ENCODE measurements at regions not wholly inside any gene's neighbourhood (a gene's known extent, or its start where the extent isn't known, plus 50 kb on each side); places are given as distances from the start of the nearest gene placed in this dataset.
"Not testable (repeated sequence)": the region's sequence is repeated elsewhere in the genome, so short reads cannot be mapped to it uniquely, and the experiment has no call there.

GRCh38 chr3:115204475-115204874 is 57.4 kb upstream of the ZBTB20 start:
- DNase-seq (ENCODE audit: low spot score), result no peak

GRCh38 chr3:115208066-115208750 is 61.1 kb upstream of the ZBTB20 start:
- DNase-seq (ENCODE audit: low spot score), result no peak

- no peak for DNase-seq (ENCODE audit: low spot score)
Observed at GRCh38 chr3:115211810-115212492, 64.9 kb upstream of the ZBTB20 start.

GRCh38 chr3:115212615-115213014 is 65.5 kb upstream of the ZBTB20 start:
- DNase-seq (ENCODE audit: low spot score), result no peak

- not testable (repeated sequence) for DNase-seq (ENCODE audit: low spot score)
Observed at GRCh38 chr3:115213052-115213451, 66.0 kb upstream of the ZBTB20 start.

- no peak for DNase-seq (ENCODE audit: low spot score)
Observed at GRCh38 chr3:115217292-115217677, 70.2 kb upstream of the ZBTB20 start.

- peak; percentile 24 for DNase-seq (ENCODE audit: low spot score)
Observed at GRCh38 chr3:115217678-115218451, 70.8 kb upstream of the ZBTB20 start.

- DNase-seq (ENCODE audit: low spot score), result no peak
Observed at GRCh38 chr3:115218859-115219258, 71.8 kb upstream of the ZBTB20 start.

- DNase-seq (ENCODE audit: low spot score), result no peak
Observed at GRCh38 chr3:115224687-115225086, 77.6 kb upstream of the ZBTB20 start.

GRCh38 chr3:115226844-115227445 is 79.9 kb upstream of the ZBTB20 start:
- DNase-seq (ENCODE audit: low spot score), result no peak

GRCh38 chr3:115227461-115227860 is 80.4 kb upstream of the ZBTB20 start:
- no peak for DNase-seq (ENCODE audit: low spot score)

- DNase-seq (ENCODE audit: low spot score), result no peak
Observed at GRCh38 chr3:115228266-115228665, 81.2 kb upstream of the ZBTB20 start.

- DNase-seq (ENCODE audit: low spot score), result no peak
Observed at GRCh38 chr3:115232167-115232566, 85.1 kb upstream of the ZBTB20 start.

GRCh38 chr3:115233021-115233420 is 85.9 kb upstream of the ZBTB20 start:
- no peak for DNase-seq (ENCODE audit: low spot score)

- no peak for DNase-seq (ENCODE audit: low spot score)
Observed at GRCh38 chr3:115236496-115236895, 89.4 kb upstream of the ZBTB20 start.

GRCh38 chr3:115239717-115240116 is 92.6 kb upstream of the ZBTB20 start:
- DNase-seq (ENCODE audit: low spot score), result peak; percentile 18

GRCh38 chr3:115244350-115244749 is 97.3 kb upstream of the ZBTB20 start:
- no peak for DNase-seq (ENCODE audit: low spot score)

- no peak for DNase-seq (ENCODE audit: low spot score)
Observed at GRCh38 chr3:115245438-115245837, 98.3 kb upstream of the ZBTB20 start.

- DNase-seq (ENCODE audit: low spot score), result no peak
Observed at GRCh38 chr3:115245899-115246298, 98.8 kb upstream of the ZBTB20 start.

GRCh38 chr3:115246461-115247020 is 99.5 kb upstream of the ZBTB20 start:
- DNase-seq (ENCODE audit: low spot score), result no peak

- DNase-seq (ENCODE audit: low spot score), result no peak
Observed at GRCh38 chr3:115248274-115248673, 101.2 kb upstream of the ZBTB20 start.

- no peak for DNase-seq (ENCODE audit: low spot score)
Observed at GRCh38 chr3:115251509-115251908, 104.4 kb upstream of the ZBTB20 start.
